ENCODE measurements at regions not wholly inside any gene's neighbourhood (a gene's known extent, or its start where the extent isn't known, plus 50 kb on each side); places are given as distances from the start of the nearest gene placed in this dataset.

DNA sequence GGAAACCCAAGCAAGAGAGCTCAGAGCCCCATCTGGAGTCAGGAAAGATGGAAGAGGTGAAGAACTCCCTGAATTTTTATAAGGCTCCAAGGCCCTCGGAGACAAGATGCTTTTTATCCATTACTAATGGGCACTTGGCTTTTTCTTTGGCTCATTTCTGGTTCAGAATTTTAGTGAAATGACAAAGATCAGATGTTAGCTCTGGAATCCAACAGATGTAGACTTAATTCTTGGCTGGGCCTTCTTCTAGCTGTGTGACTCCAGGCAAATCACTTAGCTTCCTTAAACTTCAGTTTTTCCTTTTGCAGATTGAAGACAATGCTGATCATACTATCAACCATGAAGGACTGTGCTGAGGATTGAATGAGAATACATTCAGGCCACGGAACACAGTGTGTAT lies 85.2 kb downstream of the HRH4 start:
- no peak overlapping the region for H3K27ac Mint-ChIP-seq
- CTCF ChIA-PET: no interaction called here
- DNase-seq (no peak), ATAC-seq (no peak)
- H3K4me3 Mint-ChIP-seq: no peak overlapping the region
- no peaks in the 10 kb centered on the region for H3K36me3 Mint-ChIP-seq
- H3K4me1 Mint-ChIP-seq: no peaks in the 10 kb centered on the region
- H3K9me3 Mint-ChIP-seq (ENCODE audit: low read depth): no peaks in the 10 kb centered on the region
- H3K27me3 Mint-ChIP-seq: peaks cover 2% of the 10 kb centered on the region

DNA sequence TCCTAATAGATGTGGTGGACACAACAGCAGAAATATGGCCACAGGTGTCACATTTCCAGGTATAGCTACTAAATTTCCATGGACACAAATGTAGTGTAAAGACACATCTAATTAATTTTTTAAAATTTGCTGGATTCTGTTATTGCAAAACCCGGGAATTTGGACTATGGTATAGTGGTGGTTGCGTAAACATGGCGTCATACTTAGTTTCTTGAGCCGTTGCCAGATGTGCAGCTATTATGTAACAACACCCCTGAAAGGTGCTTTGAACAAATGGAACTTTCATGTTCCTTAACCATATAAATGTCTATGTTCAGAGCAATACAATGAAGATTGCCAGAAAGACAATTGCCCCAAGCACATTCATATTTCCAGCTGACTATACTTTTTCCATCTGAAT lies 85.9 kb downstream of the HRH4 start:
- Mint-ChIP-seq H3K36me3 (no peaks in the 10 kb centered on the region), H3K4me1 (no peaks in the 10 kb centered on the region), H3K27ac (no peak overlapping the region), H3K27me3 (peaks cover 2% of the 10 kb centered on the region), H3K9me3 (ENCODE audit: low read depth) (no peaks in the 10 kb centered on the region), H3K4me3 (no peak overlapping the region)
- DNase-seq (no peak), ATAC-seq (no peak)
- CTCF ChIA-PET: no interaction called here

DNA sequence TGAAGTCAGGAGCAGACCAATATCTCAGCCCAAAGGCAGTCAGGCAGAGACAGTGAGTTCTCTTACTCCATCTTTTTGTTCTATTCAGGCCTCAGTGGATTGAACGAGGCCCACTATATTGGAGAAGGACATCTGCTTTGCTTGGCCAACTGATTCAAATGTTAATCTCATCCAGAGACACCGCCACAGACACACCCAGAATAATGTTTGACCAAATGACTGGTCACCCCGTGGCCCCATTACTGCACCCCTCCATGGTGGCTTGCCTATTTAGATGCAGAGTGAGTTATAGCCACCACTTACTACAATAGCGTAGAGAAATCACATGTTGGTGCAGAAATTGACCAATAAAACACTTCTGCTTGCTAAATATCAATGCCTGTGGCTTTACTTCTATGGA lies 88.1 kb downstream of the HRH4 start:
- H3K4me1 Mint-ChIP-seq: no peaks in the 10 kb centered on the region
- ATAC-seq: no peak
- no peak overlapping the region for H3K27ac Mint-ChIP-seq
- peaks cover 3% of the 10 kb centered on the region for H3K27me3 Mint-ChIP-seq
- CTCF ChIA-PET: no interaction called here
- H3K4me3 Mint-ChIP-seq: no peak overlapping the region
- H3K9me3 Mint-ChIP-seq (ENCODE audit: low read depth): no peaks in the 10 kb centered on the region
- H3K36me3 Mint-ChIP-seq: no peaks in the 10 kb centered on the region
- DNase-seq: no peak

DNA sequence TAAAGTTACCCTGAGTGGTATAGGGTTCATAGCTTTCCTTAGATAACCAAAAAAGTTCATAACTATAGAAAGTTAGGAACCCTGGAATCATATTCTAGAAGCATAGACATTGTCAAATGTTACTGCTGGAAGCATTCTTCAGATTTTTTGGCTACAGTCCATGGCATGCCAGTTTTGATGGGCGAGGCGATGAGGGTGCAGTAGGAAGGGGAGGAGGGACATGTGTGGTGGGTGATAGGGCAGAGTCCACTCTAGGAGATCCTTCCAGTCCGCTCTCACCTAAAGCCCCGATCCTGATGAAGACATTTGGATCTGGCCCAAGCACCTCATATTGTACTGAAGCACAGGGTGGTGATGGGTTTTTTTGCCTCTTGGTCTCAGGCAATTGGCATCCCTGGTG lies 91.8 kb downstream of the HRH4 start:
- H3K27ac Mint-ChIP-seq: no peak overlapping the region
- CTCF ChIA-PET: no interaction called here
- no peak for ATAC-seq
- H3K36me3 Mint-ChIP-seq: no peaks in the 10 kb centered on the region
- H3K9me3 Mint-ChIP-seq (ENCODE audit: low read depth): no peaks in the 10 kb centered on the region
- DNase-seq: no peak
- no peaks in the 10 kb centered on the region for H3K4me1 Mint-ChIP-seq
- H3K27me3 Mint-ChIP-seq: peaks cover 10% of the 10 kb centered on the region
- no peak overlapping the region for H3K4me3 Mint-ChIP-seq

DNA sequence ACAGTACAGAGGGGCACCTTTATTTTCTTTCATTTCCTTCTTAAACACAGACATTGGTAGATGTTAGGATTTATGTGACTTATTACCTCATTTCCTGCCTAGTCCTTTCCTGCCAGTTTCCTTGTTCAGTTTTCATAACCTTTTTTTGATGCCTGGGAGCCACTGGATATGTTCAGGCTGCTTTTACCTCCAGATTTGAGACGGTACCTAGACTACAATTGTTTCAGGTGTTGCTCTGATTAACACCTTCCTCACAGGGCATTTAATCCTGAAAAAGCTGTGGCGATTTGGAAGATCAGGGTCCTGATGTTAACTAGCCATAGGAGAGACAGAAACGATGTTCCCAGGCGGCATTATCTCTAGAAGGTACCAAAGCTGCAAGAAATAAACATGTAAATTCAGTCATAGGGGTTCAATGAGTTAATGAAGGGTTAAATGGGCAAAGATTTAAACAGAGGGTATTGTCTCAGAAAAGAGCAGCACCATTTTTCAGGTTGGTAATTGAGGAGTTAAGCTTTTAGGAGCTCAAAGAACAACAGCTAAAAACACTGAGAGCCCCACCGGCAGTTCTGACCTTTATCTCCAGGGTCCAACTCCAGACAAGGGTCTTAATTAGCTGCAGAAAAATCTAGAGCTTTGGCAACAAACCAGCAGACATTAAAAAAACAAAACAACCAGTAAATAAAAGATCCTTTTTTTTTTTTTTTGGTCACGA lies 93.3 kb downstream of the HRH4 start:
- no peaks in the 10 kb centered on the region for H3K36me3 Mint-ChIP-seq
- no peaks in the 10 kb centered on the region for H3K9me3 Mint-ChIP-seq (ENCODE audit: low read depth)
- H3K4me3 Mint-ChIP-seq: no peak overlapping the region
- CTCF ChIA-PET: no interaction called here
- ATAC-seq: no peak
- peaks cover 10% of the 10 kb centered on the region for H3K27me3 Mint-ChIP-seq
- DNase-seq: no peak
- no peaks in the 10 kb centered on the region for H3K4me1 Mint-ChIP-seq
- no peak overlapping the region for H3K27ac Mint-ChIP-seq

DNA sequence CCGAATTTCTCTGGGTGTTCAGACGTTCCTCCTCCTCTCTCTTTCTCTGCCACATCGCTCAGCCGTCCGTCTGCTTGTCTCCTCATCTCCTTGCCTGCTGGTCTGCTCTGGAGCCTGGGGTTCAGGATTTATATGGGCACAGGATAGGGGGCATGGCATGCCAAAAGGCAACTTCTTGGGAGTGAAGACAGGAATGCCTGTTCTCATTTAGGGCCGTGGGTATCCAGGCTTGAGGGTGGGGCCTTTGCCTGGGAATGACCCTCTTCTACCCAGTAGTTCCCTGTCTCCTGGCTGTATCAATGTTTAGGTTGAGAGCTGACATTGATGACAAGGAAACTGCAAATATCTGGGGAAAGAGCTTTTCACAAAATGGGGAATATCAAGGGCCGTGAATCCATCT lies 98.0 kb downstream of the HRH4 start:
- ATAC-seq: no peak
- CTCF ChIA-PET: no interaction called here
- Mint-ChIP-seq H3K4me3 (no peak overlapping the region), H3K27me3 (peaks cover 8% of the 10 kb centered on the region), H3K27ac (no peak overlapping the region), H3K9me3 (ENCODE audit: low read depth) (no peaks in the 10 kb centered on the region), H3K36me3 (no peaks in the 10 kb centered on the region), H3K4me1 (no peaks in the 10 kb centered on the region)
- DNase-seq: no peak

DNA sequence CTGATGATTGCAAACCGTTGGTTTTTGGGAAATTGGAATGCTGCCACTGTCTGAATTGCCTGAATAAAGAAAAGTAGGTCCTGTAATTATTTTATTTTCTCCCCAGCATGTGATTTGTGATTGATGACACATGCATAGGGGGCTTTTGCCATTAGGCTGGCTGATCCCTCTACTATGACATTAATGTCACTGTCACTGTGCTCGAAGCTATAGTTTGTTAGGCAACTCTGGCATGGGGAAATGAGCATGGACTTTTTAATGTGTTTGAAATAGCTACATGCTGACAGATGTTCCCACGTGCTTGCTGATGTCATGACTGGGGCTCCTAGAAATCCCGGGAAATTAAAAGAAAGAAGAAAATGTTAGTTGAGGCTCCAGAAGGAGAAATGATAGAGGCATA lies 99.1 kb downstream of the HRH4 start:
- peaks cover 3% of the 10 kb centered on the region for H3K27me3 Mint-ChIP-seq
- H3K9me3 Mint-ChIP-seq (ENCODE audit: low read depth): no peaks in the 10 kb centered on the region
- no peak overlapping the region for H3K4me3 Mint-ChIP-seq
- H3K27ac Mint-ChIP-seq: no peak overlapping the region
- ATAC-seq: no peak
- no peaks in the 10 kb centered on the region for H3K36me3 Mint-ChIP-seq
- no peak for DNase-seq
- CTCF ChIA-PET: no interaction called here
- H3K4me1 Mint-ChIP-seq: no peaks in the 10 kb centered on the region

DNA sequence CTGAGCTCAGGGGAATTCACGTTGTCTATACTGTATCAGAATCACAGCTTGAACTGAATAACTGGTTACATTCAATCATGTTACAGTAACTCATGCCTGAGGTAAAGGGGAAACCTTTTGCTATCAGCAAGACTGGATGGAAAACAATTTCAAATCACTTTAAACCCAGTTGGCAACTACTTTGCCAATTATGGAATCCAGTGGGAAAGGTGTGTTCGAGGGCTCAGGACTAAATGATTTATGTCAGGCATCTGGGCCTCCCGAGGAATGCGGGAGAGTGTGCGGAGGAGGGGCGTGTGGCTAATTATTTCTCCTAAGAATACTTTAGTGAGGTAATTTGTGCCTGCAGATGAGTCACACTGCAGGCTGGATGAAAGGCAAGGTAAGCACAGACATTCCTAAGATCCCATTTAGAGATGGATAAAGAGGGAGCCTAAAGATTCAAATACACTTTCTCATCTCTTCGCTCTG lies 100.1 kb downstream of the HRH4 start:
- DNase-seq: no peak
- CTCF ChIA-PET: no interaction called here
- Mint-ChIP-seq H3K4me1 (no peaks in the 10 kb centered on the region), H3K27me3 (peaks cover 2% of the 10 kb centered on the region), H3K36me3 (no peaks in the 10 kb centered on the region), H3K9me3 (ENCODE audit: low read depth) (no peaks in the 10 kb centered on the region), H3K27ac (no peak overlapping the region), H3K4me3 (no peak overlapping the region)
- ATAC-seq: no peak

DNA sequence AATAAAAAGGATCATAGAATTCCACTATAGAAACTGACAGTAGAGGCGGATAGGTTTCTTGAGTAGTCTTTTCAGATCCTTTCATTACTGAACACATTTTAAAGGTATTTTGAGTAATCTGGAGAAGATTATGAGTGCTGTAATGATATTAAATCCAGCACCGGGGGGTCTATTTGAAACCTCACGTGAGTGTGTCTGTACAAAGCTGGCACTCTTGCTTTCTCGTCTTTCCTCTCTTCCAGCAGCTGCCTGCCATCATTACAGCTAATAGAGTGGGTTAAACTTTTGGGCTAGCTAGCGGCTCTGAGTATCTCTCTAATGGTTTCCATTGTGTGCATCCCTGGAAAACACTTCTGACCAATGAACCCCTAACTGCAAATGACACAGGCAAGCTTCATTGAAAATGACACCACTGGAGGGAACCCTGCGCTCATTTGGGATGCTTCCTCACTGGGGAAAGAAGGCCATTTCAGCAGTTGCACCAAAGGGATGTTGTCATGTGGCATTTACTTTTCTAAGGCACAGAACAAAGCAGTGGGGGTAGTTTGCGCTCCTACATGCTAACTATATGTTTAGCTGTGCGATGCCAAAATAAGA lies 101.0 kb downstream of the HRH4 start:
- CTCF ChIA-PET: no interaction called here
- H3K36me3 Mint-ChIP-seq: no peaks in the 10 kb centered on the region
- no peak overlapping the region for H3K27ac Mint-ChIP-seq
- no peaks in the 10 kb centered on the region for H3K9me3 Mint-ChIP-seq (ENCODE audit: low read depth)
- no peaks in the 10 kb centered on the region for H3K4me1 Mint-ChIP-seq
- H3K27me3 Mint-ChIP-seq: no peaks in the 10 kb centered on the region
- ATAC-seq (no peak), DNase-seq (no peak)
- H3K4me3 Mint-ChIP-seq: no peak overlapping the region

DNA sequence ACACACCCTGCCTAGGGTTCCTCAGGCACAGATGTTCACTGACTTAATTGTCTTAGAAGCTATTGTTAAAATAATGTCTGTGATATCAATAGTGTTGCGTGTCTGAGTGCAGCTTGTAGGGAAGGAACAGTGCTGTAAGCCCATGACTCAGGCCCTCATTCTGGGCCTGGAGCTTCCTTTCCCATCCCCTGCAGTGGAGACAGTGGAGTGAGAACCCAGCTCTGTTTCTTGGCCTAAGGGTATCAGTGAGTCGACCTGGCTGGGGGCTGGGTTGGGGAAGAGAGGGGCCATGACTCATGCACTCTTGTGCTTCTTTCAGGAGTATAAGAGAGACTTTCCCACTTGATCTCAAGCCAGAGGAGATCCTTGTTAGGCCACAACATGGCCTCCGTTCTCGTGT lies 106.8 kb downstream of the HRH4 start:
- peaks cover 3% of the 10 kb centered on the region for H3K27me3 Mint-ChIP-seq
- H3K4me3 Mint-ChIP-seq: no peak overlapping the region
- no peaks in the 10 kb centered on the region for H3K36me3 Mint-ChIP-seq
- no peak for ATAC-seq
- no peak overlapping the region for H3K27ac Mint-ChIP-seq
- H3K9me3 Mint-ChIP-seq (ENCODE audit: low read depth): no peaks in the 10 kb centered on the region
- CTCF ChIA-PET: no interaction called here
- no peak for DNase-seq
- H3K4me1 Mint-ChIP-seq: no peaks in the 10 kb centered on the region

DNA sequence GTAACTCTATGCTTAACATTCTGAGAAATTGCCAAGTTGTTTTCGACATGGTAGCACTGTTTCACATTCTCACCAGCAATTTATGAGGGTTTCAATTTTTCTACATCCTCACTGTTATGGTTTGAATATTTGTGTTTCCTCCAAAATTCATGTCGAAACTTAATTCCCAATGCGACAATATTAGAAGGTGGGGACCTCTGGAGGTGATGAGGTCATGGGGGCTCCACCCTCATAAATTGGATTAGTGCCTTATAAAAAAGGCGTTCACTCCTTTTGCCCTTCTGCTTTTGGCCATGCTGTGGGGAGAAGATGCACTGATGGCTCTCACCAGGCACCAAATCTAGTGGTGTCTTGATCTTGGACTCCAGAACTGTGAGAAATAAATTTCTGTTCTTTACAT lies 110.3 kb downstream of the HRH4 start:
- no peaks in the 10 kb centered on the region for H3K4me1 Mint-ChIP-seq
- CTCF ChIA-PET: no interaction called here
- no peaks in the 10 kb centered on the region for H3K36me3 Mint-ChIP-seq
- peaks cover 2% of the 10 kb centered on the region for H3K9me3 Mint-ChIP-seq (ENCODE audit: low read depth)
- H3K27ac Mint-ChIP-seq: no peak overlapping the region
- no peak for DNase-seq
- no peak overlapping the region for H3K4me3 Mint-ChIP-seq
- peaks cover 3% of the 10 kb centered on the region for H3K27me3 Mint-ChIP-seq
- no peak for ATAC-seq

DNA sequence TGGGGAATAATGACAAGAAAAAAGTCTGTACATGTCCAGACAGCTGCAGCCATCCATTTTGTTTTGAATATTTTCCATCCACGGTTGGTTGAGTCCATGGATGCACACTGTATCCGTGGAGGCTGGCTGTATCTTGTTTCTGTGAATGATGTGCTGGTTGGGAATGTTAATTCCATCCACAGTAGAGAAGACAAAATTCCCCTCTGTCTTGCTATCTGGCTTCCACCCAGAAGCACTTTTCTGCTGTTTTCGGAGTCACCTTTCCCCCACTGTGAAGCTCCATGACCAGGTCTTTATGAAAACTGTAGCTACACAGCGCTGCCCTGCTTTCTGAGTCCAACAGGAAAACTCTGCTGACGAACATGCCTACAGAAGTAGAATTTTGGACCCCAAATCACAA lies 122.3 kb downstream of the HRH4 start:
- Mint-ChIP-seq H3K4me1 (no peaks in the 10 kb centered on the region), H3K36me3 (no peaks in the 10 kb centered on the region), H3K27ac (no peak overlapping the region), H3K27me3 (no peaks in the 10 kb centered on the region), H3K4me3 (no peak overlapping the region), H3K9me3 (ENCODE audit: low read depth) (no peaks in the 10 kb centered on the region)
- CTCF ChIA-PET: no interaction called here
- ATAC-seq: no peak
- no peak for DNase-seq

DNA sequence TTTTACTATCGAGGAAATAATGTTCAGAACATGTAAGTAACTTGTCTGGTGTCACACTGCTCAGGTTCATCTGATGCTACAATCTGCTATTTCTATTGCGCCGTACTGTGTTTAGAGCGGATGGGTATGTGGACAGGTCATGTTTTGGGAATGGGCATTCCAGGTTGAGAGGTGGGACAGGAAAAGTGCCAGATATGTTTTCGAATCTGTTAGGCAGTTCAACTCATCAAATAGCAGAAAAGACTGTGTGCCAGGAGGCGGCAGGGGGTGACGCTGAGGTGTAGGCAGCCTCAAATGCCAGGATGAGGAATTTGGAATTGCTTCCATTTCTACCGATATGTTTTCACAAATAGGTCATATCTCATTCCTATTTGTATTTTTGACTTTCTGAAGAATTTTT lies 123.8 kb downstream of the HRH4 start:
- H3K27ac Mint-ChIP-seq: no peak overlapping the region
- CTCF ChIA-PET: no interaction called here
- DNase-seq (no peak), ATAC-seq (no peak)
- H3K9me3 Mint-ChIP-seq (ENCODE audit: low read depth): no peaks in the 10 kb centered on the region
- H3K27me3 Mint-ChIP-seq: no peaks in the 10 kb centered on the region
- H3K4me3 Mint-ChIP-seq: no peak overlapping the region
- H3K36me3 Mint-ChIP-seq: no peaks in the 10 kb centered on the region
- H3K4me1 Mint-ChIP-seq: no peaks in the 10 kb centered on the region

DNA sequence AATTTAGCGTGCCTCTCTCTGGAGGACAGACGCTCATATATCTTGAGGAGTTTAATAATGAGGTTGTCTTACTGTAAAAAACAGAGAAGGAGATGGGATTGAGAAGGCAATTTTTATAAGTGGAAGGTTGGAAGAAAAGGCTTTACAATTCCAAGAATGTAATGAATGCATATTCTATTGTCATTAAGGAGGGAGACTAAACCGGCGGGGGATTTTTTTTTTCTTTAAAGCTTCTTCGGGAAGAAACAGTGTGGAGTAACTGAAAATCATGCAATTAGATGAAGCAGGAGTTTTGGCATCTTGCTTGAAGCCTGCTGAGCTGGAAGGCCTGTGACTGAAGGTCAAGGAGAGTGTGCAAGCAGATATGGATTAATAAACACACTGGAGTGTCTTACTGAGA lies 124.4 kb downstream of the HRH4 start:
- Mint-ChIP-seq H3K27ac (no peak overlapping the region), H3K9me3 (ENCODE audit: low read depth) (no peaks in the 10 kb centered on the region), H3K27me3 (no peaks in the 10 kb centered on the region), H3K4me3 (no peak overlapping the region), H3K36me3 (no peaks in the 10 kb centered on the region), H3K4me1 (no peaks in the 10 kb centered on the region)
- DNase-seq (no peak), ATAC-seq (no peak)
- CTCF ChIA-PET: no interaction called here

Measured in activated CD8-positive, alpha-beta memory T cell treated with anti-CD3 and anti-CD28 coated beads, Interleukin-2, amount 10 ng/mL, durations not matched to agents 7 days and 5 days (primary cell).